Mucosa of descending colon (tissue), 3 donors: ENCODE measurements at regions not wholly inside any gene's neighbourhood (a gene's known extent, or its start where the extent isn't known, plus 50 kb on each side); places are given as distances from the start of the nearest gene placed in this dataset.
"Not testable (repeated sequence)": the region's sequence is repeated elsewhere in the genome, so short reads cannot be mapped to it uniquely, and the experiment has no call there.

ENCODE experiments used
- ATAC-seq: fragments of 200-7000 bp; cut with Tn5 transposase; one replicate; pipeline ENCODE4 v1.9.1; 2020; ENCODE audit warnings: mild to moderate bottlenecking, moderate library complexity
- DNase-seq, 3 donors: peaks; one replicate each; pipeline ENCODE4 v3.0.0-alpha.2; 2020
- H3K36me3 ChIP-seq: fragments of 200-600 bp; one replicate; pipeline ENCODE4 v1.8.0; 2021; ENCODE audit warnings: low read depth, mild to moderate bottlenecking
- H3K4me1 ChIP-seq: fragments of 200-600 bp; one replicate; pipeline ENCODE4 v1.8.0; 2021; ENCODE audit warnings: low read depth, mild to moderate bottlenecking
- H3K4me3 ChIP-seq: fragments of 200-600 bp; one replicate; pipeline ENCODE4 v1.8.0; 2021; ENCODE audit warnings: mild to moderate bottlenecking
- H3K9me3 ChIP-seq: fragments of 200-600 bp; one replicate; pipeline ENCODE4 v1.8.0; 2021; ENCODE audit warnings: mild to moderate bottlenecking
- intact Hi-C, 2 donors: fragments of 100-400 bp; cut with DNase I in 1 of 2; cut with micrococcal nuclease in 1 of 2; formaldehyde crosslinking; loops; one replicate each; pipeline versions ENCODE4 v1.11.0 to v1.11.1; 2022; cut with DNase I, micrococcal nuclease
- TF ChIP-seq, protein P1 (sequence below): fragments of 200-600 bp; IDR thresholded peaks from one replicate; pipeline ENCODE4 v1.8.0; 2022; ENCODE audit warnings: antibody characterized with exemption, mild to moderate bottlenecking
- donor health status: DM: no; HTN: no; CAD: no; lungs with moderate emphysema.
- donor health status: DM: no; HTN: no; CAD: no.
- donor health status: DM: no; HTN: yes; CAD: no.

- no peak overlapping the region for H3K4me3 ChIP-seq
- TF ChIP-seq, protein P1, sequence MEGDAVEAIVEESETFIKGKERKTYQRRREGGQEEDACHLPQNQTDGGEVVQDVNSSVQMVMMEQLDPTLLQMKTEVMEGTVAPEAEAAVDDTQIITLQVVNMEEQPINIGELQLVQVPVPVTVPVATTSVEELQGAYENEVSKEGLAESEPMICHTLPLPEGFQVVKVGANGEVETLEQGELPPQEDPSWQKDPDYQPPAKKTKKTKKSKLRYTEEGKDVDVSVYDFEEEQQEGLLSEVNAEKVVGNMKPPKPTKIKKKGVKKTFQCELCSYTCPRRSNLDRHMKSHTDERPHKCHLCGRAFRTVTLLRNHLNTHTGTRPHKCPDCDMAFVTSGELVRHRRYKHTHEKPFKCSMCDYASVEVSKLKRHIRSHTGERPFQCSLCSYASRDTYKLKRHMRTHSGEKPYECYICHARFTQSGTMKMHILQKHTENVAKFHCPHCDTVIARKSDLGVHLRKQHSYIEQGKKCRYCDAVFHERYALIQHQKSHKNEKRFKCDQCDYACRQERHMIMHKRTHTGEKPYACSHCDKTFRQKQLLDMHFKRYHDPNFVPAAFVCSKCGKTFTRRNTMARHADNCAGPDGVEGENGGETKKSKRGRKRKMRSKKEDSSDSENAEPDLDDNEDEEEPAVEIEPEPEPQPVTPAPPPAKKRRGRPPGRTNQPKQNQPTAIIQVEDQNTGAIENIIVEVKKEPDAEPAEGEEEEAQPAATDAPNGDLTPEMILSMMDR, result no peak
- H3K4me1 ChIP-seq, result no peaks in the 10 kb centered on the region
- no peaks in the 10 kb centered on the region for H3K9me3 ChIP-seq
- no peak for ATAC-seq
- intact Hi-C loops, result no loop called here
- H3K36me3 ChIP-seq, result no peaks in the 10 kb centered on the region
- no peak for DNase-seq
These were observed 174.1 kb upstream of the SFSWAP start for GRCh38 chr12:131536766-131537165.

DNA sequence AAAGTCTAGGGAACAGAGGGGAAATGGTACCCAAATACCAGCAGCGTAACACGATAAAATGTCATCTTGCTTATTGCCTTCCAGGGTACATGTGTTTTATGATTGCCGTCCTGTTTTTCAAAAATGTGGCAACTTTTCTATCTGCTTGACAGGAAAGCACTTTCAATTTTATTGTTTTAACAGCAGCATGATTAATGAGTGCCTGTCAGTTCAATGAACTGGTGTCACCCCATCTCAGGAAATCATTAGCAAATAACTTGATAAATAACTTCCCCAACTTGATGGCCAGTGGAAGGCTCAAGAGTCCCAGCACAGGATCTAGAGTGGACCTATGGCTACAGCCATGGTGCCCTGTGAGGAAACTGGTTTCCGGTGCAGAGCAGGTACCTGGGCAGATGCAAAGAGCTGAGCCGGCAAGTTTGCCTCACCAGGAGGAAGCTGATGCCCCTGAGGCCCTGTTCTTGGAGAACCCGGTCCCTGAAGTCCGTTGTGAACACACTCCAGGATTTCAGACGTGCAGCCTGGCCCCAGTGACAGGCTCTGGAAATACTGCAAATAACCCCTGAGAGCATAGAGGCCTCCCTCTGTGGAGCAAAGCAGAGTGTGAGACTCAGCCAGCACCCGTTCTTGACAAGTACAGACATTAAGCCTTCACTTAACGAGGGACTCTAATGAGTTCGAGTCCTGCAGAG, 173.5 kb upstream of the SFSWAP start:
- H3K9me3 ChIP-seq, result no peaks in the 10 kb centered on the region
- no peaks in the 10 kb centered on the region for H3K4me1 ChIP-seq
- DNase-seq, result no peak
- ATAC-seq, result no peak
- intact Hi-C loops, result no loop called here
- no peaks in the 10 kb centered on the region for H3K36me3 ChIP-seq
- TF ChIP-seq, protein P1, result no peak
- no peak overlapping the region for H3K4me3 ChIP-seq

DNA sequence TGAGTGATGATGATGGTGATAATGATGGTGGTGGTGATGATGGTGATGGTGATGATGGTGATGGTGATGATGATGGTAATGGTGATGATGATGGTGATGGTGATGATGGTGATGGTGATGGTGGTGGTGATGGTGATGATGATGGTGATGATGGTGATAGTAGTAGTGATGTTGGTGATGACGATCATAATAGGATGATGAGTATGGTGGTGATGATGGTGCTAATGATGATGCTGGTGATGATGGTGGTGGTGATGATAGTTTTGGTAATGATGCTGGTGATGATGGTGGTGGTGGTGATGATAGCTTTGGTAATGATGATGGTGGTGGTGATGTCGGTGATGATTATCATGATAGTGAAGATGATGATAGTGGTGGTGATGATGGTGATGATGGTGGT, 171.5 kb upstream of the SFSWAP start:
- DNase-seq, result no peak
- TF ChIP-seq, protein P1, result no peak
- no peaks in the 10 kb centered on the region for H3K4me1 ChIP-seq
- ATAC-seq, result no peak
- intact Hi-C loops, result no loop called here
- no peaks in the 10 kb centered on the region for H3K9me3 ChIP-seq
- no peaks in the 10 kb centered on the region for H3K36me3 ChIP-seq
- no peak overlapping the region for H3K4me3 ChIP-seq

DNA sequence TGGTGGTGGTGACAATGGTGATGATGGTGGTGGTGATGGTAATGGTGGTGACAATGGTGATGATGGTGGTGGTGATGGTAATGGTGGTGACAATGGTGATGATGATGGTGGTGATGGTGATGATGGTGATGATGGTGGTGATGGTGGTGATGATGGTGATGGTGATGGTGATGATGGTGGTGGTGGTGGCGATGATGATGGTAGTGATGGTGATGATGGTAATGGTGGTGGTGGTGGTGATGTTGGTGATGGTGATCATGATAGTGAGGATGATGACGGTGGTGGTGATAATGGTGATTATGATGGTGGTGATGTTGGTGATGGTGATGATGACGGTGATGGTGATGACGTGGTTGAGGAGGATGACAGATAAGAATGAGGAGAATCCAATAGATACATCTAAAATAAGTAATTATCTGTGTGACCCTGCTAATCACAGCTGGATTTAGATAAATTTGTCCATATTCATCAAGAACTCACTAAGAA, 170.7 kb upstream of the SFSWAP start:
- Histone ChIP-seq H3K36me3 (no peaks in the 10 kb centered on the region), H3K9me3 (no peaks in the 10 kb centered on the region), H3K4me3 (no peak overlapping the region), H3K4me1 (no peaks in the 10 kb centered on the region)
- ATAC-seq (no peak), DNase-seq (no peak)
- TF ChIP-seq, protein P1, result no peak
- intact Hi-C loops, result no loop called here

- H3K36me3 ChIP-seq, ATAC-seq, H3K4me3 ChIP-seq, H3K4me1 ChIP-seq, H3K9me3 ChIP-seq, DNase-seq, intact Hi-C loops: not testable (repeated sequence)
These were observed 169.4 kb upstream of the SFSWAP start for GRCh38 chr12:131541512-131541911.

DNA sequence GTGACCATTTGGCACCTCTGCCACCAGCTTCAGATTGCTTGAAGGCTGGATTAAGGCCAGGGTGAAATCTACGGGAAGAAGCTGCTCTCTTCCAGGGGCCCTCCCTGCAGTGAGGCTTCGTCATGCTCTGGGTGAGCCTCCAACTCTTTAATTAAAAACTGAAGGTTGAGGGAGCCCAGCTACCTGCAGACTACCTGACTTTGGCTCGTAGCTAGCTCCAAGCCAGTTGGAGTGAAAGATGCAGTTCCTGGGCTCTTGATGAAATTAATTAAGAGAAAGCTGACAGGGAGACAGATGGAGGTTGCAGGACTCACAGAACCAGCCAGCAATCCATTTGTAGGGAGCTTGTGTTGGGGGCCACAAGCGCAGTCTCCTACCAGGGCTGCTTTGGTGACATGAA, 168.5 kb upstream of the SFSWAP start:
- no peaks in the 10 kb centered on the region for H3K9me3 ChIP-seq
- intact Hi-C loops, result no loop called here
- H3K4me1 ChIP-seq, result no peaks in the 10 kb centered on the region
- TF ChIP-seq, protein P1, result no peak
- no peak overlapping the region for H3K4me3 ChIP-seq
- no peak for DNase-seq
- no peak for ATAC-seq
- H3K36me3 ChIP-seq, result no peaks in the 10 kb centered on the region
